CD4-positive, alpha-beta T cell (primary cell): ENCODE measurements at regions not wholly inside any gene's neighbourhood (a gene's known extent, or its start where the extent isn't known, plus 50 kb on each side); places are given as distances from the start of the nearest gene placed in this dataset.

ENCODE experiments used
- ATAC-seq: fragments of 200-7000 bp; cut with Tn5 transposase; one replicate; pipeline ENCODE4 v1.10.0; 2022; ENCODE audit warnings: mild to moderate bottlenecking; ENCODE audit not compliant: poor library complexity
- CTCF ChIA-PET: fragments of 350-600 bp; sonication (Branson Sonifier 250); formaldehyde crosslinking; loops from one replicate; lab custom pipeline; 2021; ENCODE audit warnings: antibody characterized with exemption, inconsistent platforms; lab: Charles Lee
- POLR2A ChIA-PET: fragments of 350-600 bp; sonication (Branson Sonifier 250); formaldehyde crosslinking; loops from one replicate; lab custom pipeline; 2021; ENCODE audit warnings: antibody characterized with exemption, inconsistent platforms; lab: Charles Lee
- DNase-seq, 14 experiments: peaks; one replicate each; pipeline ENCODE4 v3.0.0-alpha.2; 2013 to 2020; ENCODE audit warnings: mixed read lengths in 2 of 14
- H3K27ac ChIP-seq, 2 donors: one replicate each; pipeline versions ENCODE4 v1.5.1 to v1.7.0; 2013; ENCODE audit warnings: low read length in 2 of 2, low read depth in 1 of 2, mild to moderate bottlenecking in 1 of 2
- H3K27me3 ChIP-seq, 2 experiments: 1 replicate in 1 of 2; 2 replicates in 1 of 2; pipeline versions ENCODE4 v1.6.1 to v1.7.0; 2013; ENCODE audit warnings: low read length in 2 of 2, control low read depth in 1 of 2, mild to moderate bottlenecking in 1 of 2, moderate library complexity in 1 of 2; ENCODE audit not compliant: insufficient read depth in 2 of 2, control insufficient read depth in 1 of 2
- H3K36me3 ChIP-seq: one replicate; pipeline ENCODE4 v1.6.1; 2013; ENCODE audit warnings: low read length, control low read depth; ENCODE audit not compliant: insufficient read depth
- H3K4me1 ChIP-seq: one replicate; pipeline ENCODE4 v1.6.1; 2013; ENCODE audit warnings: low read length, control low read depth; ENCODE audit not compliant: insufficient read depth
- H3K4me3 ChIP-seq: one replicate; pipeline ENCODE4 v1.5.1; 2013; ENCODE audit warnings: mild to moderate bottlenecking, low read length, moderate library complexity
- H3K9me3 ChIP-seq, 2 experiments: 1 replicate in 1 of 2; 2 replicates in 1 of 2; pipeline versions ENCODE4 v1.6.1 to v1.7.0; 2013; ENCODE audit warnings: low read length in 2 of 2, mild to moderate bottlenecking in 2 of 2, control low read depth in 1 of 2, moderate library complexity in 1 of 2; ENCODE audit not compliant: control insufficient read depth in 1 of 2, insufficient read depth in 1 of 2
- H3K27ac Mint-ChIP-seq: one replicate; pipeline ENCODE4 v1.8.0; 2020; ENCODE audit warnings: mixed read lengths
- H3K27me3 Mint-ChIP-seq: one replicate; pipeline ENCODE4 v1.8.0; 2021; ENCODE audit warnings: mixed read lengths
- H3K36me3 Mint-ChIP-seq: one replicate; pipeline ENCODE4 v1.8.0; 2021; ENCODE audit warnings: low read depth, mixed read lengths
- H3K4me1 Mint-ChIP-seq: one replicate; pipeline ENCODE4 v1.8.0; 2021; ENCODE audit warnings: low read depth, mixed read lengths
- H3K4me3 Mint-ChIP-seq: one replicate; pipeline ENCODE4 v1.8.0; 2020; ENCODE audit warnings: mild to moderate bottlenecking, mixed read lengths
- H3K9me3 Mint-ChIP-seq: one replicate; pipeline ENCODE4 v1.8.0; 2020; ENCODE audit warnings: mixed read lengths
- CTCF ChIP-seq: fragments of 200-600 bp; IDR thresholded peaks from one replicate; pipeline ENCODE4 v1.8.0; 2022; ENCODE audit warnings: antibody characterized with exemption, mild to moderate bottlenecking
- intact Hi-C, 2 experiments: fragments of 100-400 bp; cut with DNase I in 1 of 2; cut with micrococcal nuclease in 1 of 2; formaldehyde crosslinking; loops; one replicate each; pipeline versions ENCODE4 v1.15.1 to v1.9.0; 2023 to 2025; cut with DNase I, micrococcal nuclease

GRCh38 chr6:92297101-92297500 is 1122.3 kb downstream of the EPHA7 start:
- ChIA-PET POLR2A (no interaction called here), CTCF (no interaction called here)
- DNase-seq (no peak), ATAC-seq (no peak)
- no peak for TF ChIP-seq CTCF
- no peaks in the 10 kb centered on the region for H3K9me3 ChIP-seq
- Mint-ChIP-seq H3K9me3 (no peaks in the 10 kb centered on the region), H3K4me1 (no peaks in the 10 kb centered on the region), H3K4me3 (no peak overlapping the region), H3K27ac (no peak overlapping the region), H3K36me3 (no peaks in the 10 kb centered on the region), H3K27me3 (no peaks in the 10 kb centered on the region)
- H3K4me3 ChIP-seq = no peak overlapping the region
- H3K27ac ChIP-seq = no peak overlapping the region
- intact Hi-C loops = no loop called here
- H3K27me3 ChIP-seq = no peaks in the 10 kb centered on the region
- no peaks in the 10 kb centered on the region for H3K4me1 ChIP-seq
- H3K36me3 ChIP-seq = no peaks in the 10 kb centered on the region

GRCh38 chr6:92292067-92292466 is 1127.3 kb downstream of the EPHA7 start:
- no peak for TF ChIP-seq CTCF
- no peaks in the 10 kb centered on the region for H3K27me3 Mint-ChIP-seq
- H3K4me1 Mint-ChIP-seq = no peaks in the 10 kb centered on the region
- Histone ChIP-seq H3K9me3 (no peaks in the 10 kb centered on the region), H3K4me1 (no peaks in the 10 kb centered on the region), H3K4me3 (no peak overlapping the region), H3K27me3 (no peaks in the 10 kb centered on the region), H3K27ac (no peak overlapping the region), H3K36me3 (no peaks in the 10 kb centered on the region)
- H3K9me3 Mint-ChIP-seq = no peaks in the 10 kb centered on the region
- H3K36me3 Mint-ChIP-seq = no peaks in the 10 kb centered on the region
- no peak for ATAC-seq
- H3K27ac Mint-ChIP-seq = no peak overlapping the region
- no peak overlapping the region for H3K4me3 Mint-ChIP-seq
- ChIA-PET POLR2A (no interaction called here), CTCF (no interaction called here)
- intact Hi-C loops = no loop called here
- no peak for DNase-seq

- POLR2A ChIA-PET = no interaction called here
- no peak overlapping the region for H3K4me3 ChIP-seq
- TF ChIP-seq CTCF = no peak
- H3K9me3 Mint-ChIP-seq = peaks cover 4% of the 10 kb centered on the region
- H3K36me3 Mint-ChIP-seq = no peaks in the 10 kb centered on the region
- no peak overlapping the region for H3K27ac Mint-ChIP-seq
- H3K27me3 ChIP-seq = no peaks in the 10 kb centered on the region
- CTCF ChIA-PET = no interaction called here
- DNase-seq (no peak), ATAC-seq (no peak)
- no peaks in the 10 kb centered on the region for H3K9me3 ChIP-seq
- H3K27ac ChIP-seq = no peak overlapping the region
- no peaks in the 10 kb centered on the region for H3K27me3 Mint-ChIP-seq
- no peaks in the 10 kb centered on the region for H3K4me1 Mint-ChIP-seq
- H3K36me3 ChIP-seq = no peaks in the 10 kb centered on the region
- no peaks in the 10 kb centered on the region for H3K4me1 ChIP-seq
- intact Hi-C loops = no loop called here
- no peak overlapping the region for H3K4me3 Mint-ChIP-seq
Measured at GRCh38 chr6:92289831-92290230, 1129.5 kb downstream of the EPHA7 start.
